ENCODE measurements at regions not wholly inside any gene's neighbourhood (a gene's known extent, or its start where the extent isn't known, plus 50 kb on each side); places are given as distances from the start of the nearest gene placed in this dataset.

- DNase-seq (ENCODE audit: low spot score): no peak
- in situ Hi-C loops (cut with MboI; ENCODE audit: low pct_unique_long_range_greater_than_20kb, low sequenced_read_pairs, unreplicated experiment): no loop called here
- no peak for TF ChIP-seq CTCF (IDR thresholded peaks at IDR 0.05; ENCODE audit: extremely low read depth, insufficient read depth, missing control alignments)
Observed at GRCh38 chr1:218634212-218634611, 289.1 kb downstream of the TGFB2 start.

- in situ Hi-C loops (cut with MboI; ENCODE audit: low pct_unique_long_range_greater_than_20kb, low sequenced_read_pairs, unreplicated experiment): no loop called here
- TF ChIP-seq CTCF (IDR thresholded peaks at IDR 0.05; ENCODE audit: extremely low read depth, insufficient read depth, missing control alignments): no peak
- DNase-seq (ENCODE audit: low spot score): no peak
Observed at GRCh38 chr1:218636548-218636947, 291.4 kb downstream of the TGFB2 start.

GRCh38 chr1:218640173-218640572 lies 295.0 kb downstream of the TGFB2 start:
- DNase-seq (ENCODE audit: low spot score): no peak
- TF ChIP-seq CTCF (IDR thresholded peaks at IDR 0.05; ENCODE audit: extremely low read depth, insufficient read depth, missing control alignments): no peak
- in situ Hi-C loops (cut with MboI; ENCODE audit: low pct_unique_long_range_greater_than_20kb, low sequenced_read_pairs, unreplicated experiment): no loop called here

- no peak for TF ChIP-seq CTCF (IDR thresholded peaks at IDR 0.05; ENCODE audit: extremely low read depth, insufficient read depth, missing control alignments)
- no peak for DNase-seq (ENCODE audit: low spot score)
- in situ Hi-C loops (cut with MboI; ENCODE audit: low pct_unique_long_range_greater_than_20kb, low sequenced_read_pairs, unreplicated experiment): no loop called here
Observed at GRCh38 chr1:218642033-218642948, 297.2 kb downstream of the TGFB2 start.

GRCh38 chr1:218643281-218643680 lies 298.1 kb downstream of the TGFB2 start:
- TF ChIP-seq CTCF (IDR thresholded peaks at IDR 0.05; ENCODE audit: extremely low read depth, insufficient read depth, missing control alignments): no peak
- DNase-seq (ENCODE audit: low spot score): no peak
- in situ Hi-C loops (cut with MboI; ENCODE audit: low pct_unique_long_range_greater_than_20kb, low sequenced_read_pairs, unreplicated experiment): no loop called here

- no peak for DNase-seq (ENCODE audit: low spot score)
- in situ Hi-C loops (cut with MboI; ENCODE audit: low pct_unique_long_range_greater_than_20kb, low sequenced_read_pairs, unreplicated experiment): no loop called here
- no peak for TF ChIP-seq CTCF (IDR thresholded peaks at IDR 0.05; ENCODE audit: extremely low read depth, insufficient read depth, missing control alignments)
Observed at GRCh38 chr1:218643926-218644325, 298.8 kb downstream of the TGFB2 start.
